ENCODE measurements at regions not wholly inside any gene's neighbourhood (a gene's known extent, or its start where the extent isn't known, plus 50 kb on each side); places are given as distances from the start of the nearest gene placed in this dataset.
"Not testable (repeated sequence)": the region's sequence is repeated elsewhere in the genome, so short reads cannot be mapped to it uniquely, and the experiment has no call there.

DNA sequence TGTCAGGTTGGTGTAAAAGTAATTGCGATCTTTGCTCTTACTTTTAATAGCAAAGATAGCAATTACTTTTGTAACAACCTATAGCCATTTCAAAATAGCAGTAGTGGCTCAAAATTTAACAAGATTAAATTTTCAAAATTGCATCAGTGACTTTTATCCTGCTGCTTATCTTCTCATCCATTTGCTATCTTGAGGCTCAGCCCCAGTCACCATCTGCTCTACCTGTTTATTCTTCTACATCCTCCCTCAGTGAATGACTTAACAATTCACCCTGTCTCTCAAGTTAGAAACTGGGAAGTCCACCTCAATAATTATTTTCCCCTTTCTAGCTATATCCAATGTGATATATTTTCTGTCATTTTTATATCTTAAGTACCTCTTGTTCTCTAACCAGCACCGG, 148.6 kb upstream of the ZNF804A start:
- no peak for DNase-seq (ENCODE audit: low spot score)

DNA sequence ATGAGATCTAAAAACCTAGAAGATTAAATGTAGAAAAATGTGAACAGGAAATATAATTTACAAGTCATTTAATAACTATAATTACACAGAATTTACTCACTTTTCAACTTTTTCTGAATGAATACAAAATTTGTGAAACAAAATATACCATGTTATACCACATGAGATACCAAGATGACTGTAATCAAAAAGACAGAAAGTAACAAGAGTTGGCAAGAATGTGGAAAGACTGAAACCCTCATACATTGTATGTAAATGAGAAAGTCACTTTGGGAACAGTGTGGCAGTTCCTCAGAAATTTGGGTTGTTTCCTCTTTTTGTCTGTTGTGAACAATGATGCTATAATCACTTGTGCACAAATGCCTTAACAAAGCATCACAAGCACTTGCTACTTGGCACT, 145.4 kb upstream of the ZNF804A start:
- no peak for DNase-seq (ENCODE audit: low spot score)

DNA sequence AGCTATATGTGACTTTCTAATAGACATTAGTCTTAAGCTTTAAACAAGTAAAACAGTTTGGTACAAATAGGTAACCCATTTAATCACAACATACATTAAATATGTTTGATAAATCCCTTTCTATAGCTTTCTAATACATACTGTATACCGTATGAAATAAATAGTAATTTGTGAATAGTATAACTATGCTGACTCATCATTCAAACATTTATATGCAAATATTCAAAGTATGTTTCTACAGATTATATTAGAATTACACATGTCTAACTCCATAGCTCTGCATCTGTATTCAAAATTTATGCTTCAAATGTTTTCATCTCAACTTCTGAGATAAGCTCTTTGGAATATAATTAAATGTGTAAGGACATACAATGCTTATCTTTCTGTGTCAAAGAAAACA, 142.7 kb upstream of the ZNF804A start:
- no peak for DNase-seq (ENCODE audit: low spot score)

DNA sequence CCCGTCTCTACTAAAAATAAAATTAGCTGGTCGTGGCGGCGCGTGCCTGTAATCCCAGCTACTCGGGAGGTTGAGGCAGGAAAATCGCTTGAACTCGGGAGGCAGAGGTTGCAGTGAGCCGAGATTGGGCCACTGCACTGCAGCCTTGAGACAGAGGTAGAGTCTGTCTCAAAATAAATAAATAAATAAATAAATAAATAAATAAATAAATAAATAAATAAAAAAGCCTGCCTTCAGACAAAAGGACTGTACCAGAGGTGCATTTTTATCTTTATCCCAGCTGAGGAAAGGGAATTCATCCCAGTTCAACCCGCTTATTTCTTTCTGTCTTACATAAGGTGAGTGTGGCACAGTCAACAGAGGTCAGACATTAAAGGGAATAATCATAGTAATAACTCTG, 141.6 kb upstream of the ZNF804A start:
- not testable (repeated sequence) for DNase-seq (ENCODE audit: low spot score)

DNA sequence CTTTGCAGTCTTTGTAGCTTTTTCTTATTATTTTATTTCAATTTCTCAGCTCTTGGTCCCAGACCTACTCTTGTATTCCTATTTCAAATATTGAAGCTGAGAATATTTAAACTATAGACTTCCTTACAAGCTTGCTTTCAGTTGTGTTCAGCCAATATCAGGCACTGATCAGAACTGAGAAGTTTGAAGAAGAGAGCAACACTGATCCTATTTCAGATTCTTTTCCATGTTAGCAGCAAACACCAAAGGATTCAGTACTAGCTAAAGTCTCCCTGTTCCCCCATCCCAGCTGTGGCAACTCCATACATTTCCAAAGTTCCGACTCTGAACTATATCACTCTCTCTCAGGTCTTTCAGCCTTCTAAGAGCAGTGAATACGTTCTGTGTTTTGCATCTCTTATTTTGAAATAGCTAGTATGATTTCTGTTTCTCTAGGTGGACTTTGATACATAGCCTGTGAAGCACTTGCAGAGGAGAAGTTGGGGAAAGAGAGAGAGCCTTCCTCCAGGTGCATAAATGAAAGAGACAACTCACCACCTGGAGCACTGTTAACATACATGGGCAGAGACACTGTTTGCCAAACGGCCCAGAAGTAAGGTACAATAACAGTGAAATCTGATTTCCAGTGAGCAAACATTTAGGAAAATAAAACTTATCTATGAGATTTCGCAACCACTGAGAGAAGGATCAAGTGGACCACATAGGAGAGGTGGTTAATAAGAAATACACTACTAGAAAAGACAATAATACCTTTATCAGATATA, 135.0 kb upstream of the ZNF804A start:
- DNase-seq (ENCODE audit: low spot score): no peak

DNA sequence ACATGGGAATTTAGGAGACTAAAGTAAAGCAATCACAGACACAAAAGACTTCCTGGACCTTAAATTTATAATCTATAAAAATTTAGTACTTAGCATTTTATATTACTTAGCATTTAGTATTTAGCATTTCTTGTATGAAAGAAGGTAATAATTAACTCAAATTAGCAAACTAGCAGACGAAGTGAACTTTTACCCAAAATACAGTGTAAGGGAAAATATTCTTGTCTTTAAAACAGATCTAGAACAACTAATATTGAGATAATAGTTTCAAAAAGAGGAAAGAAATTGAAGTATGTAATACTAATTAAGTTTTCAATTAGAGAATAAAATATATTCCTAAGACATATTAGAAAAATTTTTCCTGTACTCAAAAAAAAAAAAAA, 134.5 kb upstream of the ZNF804A start:
- DNase-seq (ENCODE audit: low spot score): no peak

DNA sequence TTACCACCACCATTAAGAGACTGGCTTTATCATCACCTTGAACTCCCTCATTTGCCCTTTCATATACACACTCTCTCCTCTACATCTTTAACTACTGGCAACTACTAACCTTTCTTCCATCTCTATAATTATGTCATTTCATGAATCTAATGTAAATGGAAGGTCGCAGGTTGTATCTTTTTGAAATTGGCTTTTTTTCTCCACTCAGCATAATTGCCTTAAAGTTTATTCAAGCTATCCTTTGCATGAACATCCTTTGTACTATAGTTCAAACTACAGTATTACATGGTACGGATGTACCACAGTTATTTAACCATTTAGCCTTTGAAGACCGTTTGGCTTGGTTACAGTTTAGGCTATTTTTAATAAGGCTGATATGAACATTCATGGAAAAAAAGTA, 129.5 kb upstream of the ZNF804A start:
- no peak for DNase-seq (ENCODE audit: low spot score)

DNA sequence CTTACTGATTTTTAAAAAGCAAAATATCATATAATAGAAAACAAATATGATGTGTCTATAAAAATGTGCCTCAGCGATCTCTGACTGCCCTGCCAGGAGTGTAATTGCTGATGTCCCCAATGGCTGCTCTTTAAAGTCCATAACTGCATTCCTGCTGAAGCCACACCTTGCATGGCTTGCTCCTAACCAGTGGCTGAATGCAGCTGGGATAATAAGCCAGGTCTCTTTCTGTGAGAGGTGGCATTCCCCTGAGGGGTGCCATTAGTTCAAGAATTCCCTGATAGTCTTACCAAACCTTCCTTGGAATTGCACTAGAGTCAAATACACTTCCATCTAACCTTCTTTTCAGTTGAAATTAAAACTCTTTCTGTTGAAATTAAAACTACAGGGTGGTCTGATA, 125.8 kb upstream of the ZNF804A start:
- DNase-seq (ENCODE audit: low spot score): no peak

DNA sequence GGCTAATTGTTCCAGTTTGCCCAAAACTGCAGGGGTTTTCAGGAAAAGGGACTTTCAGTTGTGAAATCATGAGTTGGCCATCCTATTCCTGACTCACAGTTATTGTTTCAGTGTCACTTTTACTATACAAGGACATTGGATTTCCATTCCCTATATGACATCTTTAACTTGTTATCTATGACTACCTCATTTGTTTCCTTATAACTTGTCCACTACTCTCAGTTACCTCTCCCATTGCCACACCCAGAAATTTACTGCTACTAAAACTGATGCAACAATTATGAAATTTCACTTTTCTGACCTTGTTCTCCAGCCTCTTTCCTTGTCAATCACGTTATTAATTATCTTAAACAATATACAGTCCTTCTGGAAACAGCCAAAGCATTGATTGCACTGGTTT, 116.5 kb upstream of the ZNF804A start:
- DNase-seq (ENCODE audit: low spot score): no peak

DNA sequence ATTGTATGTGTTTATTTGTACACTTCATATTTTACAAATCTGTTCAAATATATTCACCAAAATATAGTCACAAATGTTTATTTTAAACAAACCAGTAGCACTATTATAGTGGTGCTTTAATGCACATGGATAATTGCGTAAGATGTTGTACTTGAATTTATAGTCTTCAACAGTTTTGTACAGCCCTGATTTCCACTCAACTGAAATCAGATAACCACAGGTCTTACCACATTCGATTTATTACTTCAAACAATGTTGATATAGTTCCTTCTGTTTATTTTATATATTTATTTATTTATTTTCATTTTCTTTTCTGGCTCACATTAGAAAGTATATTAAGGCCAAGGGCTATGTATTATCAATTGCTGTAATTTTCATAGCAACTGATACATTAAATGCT, 99.4 kb upstream of the ZNF804A start:
- DNase-seq (ENCODE audit: low spot score): no peak

DNA sequence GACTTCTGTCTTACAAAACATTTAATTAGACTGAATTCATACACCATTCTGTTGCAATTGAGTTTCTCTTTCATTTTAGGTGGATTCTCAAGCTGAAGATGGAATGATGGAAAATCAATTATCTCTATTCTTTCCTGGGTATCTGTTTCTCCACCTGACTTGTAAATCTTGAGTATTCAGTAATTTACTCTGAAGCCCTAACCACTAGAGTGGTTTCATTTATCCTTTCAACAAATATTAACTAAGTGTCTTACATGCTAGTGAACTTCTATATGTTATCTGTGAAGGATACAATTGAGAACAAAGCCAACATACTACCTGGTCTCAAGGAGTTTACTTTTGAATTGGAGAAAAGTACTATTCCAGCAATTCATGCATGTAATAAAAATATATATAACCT, 94.1 kb upstream of the ZNF804A start:
- DNase-seq (ENCODE audit: low spot score): no peak

DNA sequence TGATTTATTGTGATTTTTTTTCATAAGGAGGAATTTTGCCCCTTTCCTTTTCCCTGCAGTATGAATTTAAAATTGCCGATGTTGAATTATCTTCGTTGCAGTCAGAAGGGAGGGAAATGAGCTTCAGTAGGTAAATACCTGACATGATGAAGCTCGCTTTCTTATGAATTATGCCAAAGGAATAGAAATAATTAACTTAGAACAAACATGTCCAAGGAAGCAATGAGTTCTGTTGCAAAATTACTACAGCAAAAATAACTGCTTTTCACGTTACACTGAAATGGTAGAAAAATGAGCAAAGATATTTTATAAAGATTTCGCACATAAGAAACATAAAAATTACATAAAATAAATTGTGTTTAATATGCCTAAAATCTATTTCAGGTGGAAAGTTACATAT, 91.1 kb upstream of the ZNF804A start:
- no peak for DNase-seq (ENCODE audit: low spot score)

DNA sequence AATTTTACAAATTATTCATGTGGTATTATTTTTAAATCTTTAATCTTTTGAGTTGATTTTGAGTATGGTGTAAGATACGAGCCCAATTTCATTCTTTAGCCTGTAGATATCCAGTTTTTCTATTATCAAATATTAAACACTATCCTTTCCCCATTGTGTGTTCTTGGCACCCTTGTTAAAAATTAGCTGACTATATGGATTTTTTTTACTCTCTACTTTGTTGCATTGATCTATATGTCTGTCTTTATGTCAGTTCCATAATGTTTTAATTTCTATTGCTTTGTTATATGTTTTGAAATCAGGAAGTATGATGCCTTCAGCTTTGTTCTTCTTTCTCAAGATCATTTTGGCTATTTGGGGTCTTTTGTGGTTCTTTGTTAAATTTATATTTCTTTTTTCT, 80.9 kb upstream of the ZNF804A start:
- DNase-seq (ENCODE audit: low spot score): no peak

DNA sequence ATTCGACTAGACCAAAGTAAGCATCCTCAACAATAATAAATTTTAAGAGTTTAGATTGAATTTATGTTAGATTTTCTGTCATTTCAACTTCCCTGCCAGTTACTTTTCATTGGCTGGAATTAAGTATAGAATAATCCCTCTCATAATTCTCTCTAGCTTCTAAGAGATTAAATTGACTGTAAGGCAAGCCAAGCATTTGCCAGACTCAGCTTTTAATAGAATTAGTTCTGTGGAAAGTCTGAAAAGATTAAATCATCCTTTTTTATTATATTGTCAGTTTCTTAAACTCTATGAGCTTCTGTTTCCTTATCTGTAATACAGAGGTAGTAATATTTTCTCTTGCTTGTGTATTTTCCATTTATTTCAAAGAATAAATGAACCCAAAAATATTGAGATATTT, 77.9 kb upstream of the ZNF804A start:
- no peak for DNase-seq (ENCODE audit: low spot score)

DNA sequence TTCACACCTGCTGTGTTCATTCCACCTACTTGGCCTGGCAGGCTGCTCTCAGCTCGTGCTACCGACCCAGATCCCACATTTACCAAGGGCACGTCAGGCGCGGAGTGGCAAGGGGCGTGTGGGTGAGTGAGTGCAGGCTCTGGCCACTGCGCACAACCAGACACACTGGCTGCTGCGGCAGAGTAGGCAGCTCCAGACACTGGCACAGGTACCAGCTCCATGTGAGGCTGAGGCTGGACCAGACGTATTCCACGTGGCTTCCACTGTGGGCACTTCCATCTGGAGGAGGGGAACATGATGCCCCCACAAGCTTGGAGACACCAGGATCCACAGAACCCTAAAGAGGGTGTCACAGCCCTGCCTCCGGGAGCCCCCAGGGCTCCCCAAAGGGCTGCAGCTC, 74.6 kb upstream of the ZNF804A start:
- no peak for DNase-seq (ENCODE audit: low spot score)

DNA sequence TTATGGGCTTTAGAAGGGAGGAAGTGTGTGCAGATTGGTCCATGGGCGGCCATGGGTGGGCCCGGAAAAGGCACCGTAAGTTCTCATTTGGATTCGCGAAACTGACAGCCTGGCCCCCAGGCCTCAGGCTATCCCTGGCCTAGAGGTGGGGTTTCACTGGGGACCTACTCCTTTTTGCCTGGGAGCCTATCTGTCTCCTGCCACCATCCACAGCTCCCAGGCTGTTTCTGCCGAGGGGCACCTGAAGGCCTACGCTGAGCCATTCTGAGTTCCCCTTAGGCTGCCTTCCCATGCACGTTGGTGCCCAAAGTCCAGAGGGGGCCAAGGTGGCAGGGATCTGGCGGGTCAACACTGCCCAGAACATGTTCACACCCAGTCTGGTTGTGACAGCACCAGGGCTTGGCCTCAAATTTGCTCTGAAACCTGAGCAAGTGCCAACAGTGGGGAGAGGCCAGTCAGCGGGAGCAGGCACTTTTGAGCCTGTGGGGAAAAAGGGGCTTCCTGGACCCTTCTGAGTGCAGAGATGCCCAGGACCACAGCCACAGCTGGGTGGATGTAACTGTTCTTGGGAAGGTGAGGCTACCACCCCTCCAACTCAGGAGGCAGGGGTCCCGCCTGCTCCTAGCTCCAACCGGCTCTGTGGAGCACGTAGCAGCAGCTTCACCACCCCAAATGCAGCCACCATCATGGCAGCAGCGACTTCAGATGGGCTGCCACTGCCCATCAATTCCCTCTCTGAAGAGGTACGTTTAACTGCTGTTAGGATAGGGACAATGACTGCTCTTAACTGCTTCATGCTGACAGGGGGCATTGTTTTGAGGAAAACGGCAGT, 73.6 kb upstream of the ZNF804A start:
- DNase-seq (ENCODE audit: low spot score): no peak

DNA sequence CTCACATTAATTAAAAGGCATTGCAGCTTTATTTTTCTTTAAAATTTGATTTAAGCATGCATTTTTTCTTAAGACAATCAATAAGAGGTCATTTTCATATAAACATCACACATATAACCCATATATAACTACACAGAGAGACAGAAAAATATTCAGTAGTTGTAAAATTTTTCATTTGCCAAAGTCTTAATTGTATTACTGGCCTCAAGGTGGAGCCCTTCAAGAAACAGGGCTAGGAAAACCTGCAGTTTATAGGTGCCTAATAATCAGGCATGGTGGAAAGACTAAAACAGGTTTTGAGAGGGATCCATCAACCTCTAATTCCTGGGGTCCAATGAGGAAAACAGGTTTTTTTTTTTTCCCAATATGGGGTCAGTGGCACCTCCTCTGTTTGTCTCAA, 71.3 kb upstream of the ZNF804A start:
- no peak for DNase-seq (ENCODE audit: low spot score)

DNA sequence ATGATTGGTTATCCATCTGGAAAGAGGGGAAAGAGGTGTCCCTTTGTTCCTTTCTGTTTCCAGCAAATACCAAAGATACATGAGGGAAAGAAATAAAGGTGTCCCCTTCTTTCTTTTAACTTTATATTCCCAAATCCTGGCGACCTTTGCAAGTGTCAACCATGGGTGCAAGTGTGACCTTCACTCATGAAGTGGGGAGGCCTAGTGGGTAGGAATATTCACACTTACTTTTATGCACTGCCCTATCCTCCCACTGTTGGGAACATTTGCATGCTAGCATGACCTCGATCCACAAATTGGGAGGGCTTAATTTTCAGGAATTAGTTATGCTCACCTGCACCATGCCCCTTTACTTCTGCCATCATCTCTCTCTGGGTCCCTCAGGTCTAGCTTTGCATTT, 70.2 kb upstream of the ZNF804A start:
- DNase-seq (ENCODE audit: low spot score): no peak

DNA sequence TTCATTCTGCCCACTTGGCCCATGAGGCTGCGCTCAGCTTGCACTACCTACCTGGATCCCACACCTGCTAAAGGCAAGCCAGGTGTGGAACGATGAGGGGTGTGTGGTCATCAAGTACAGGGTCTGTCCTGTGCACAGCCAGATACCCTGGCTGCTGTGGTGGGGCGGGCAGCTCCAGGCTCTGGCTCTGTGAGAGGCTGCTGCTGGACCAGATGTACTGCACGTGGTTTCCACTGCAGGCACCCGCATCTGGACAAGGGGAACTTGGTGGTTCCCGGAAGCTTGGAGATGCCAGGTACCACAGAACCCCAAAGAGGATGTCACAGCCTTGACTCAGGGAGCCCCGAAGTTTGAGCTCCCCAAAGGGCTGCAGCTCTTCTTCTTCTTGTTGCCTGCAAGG, 68.1 kb upstream of the ZNF804A start:
- no peak for DNase-seq (ENCODE audit: low spot score)

DNA sequence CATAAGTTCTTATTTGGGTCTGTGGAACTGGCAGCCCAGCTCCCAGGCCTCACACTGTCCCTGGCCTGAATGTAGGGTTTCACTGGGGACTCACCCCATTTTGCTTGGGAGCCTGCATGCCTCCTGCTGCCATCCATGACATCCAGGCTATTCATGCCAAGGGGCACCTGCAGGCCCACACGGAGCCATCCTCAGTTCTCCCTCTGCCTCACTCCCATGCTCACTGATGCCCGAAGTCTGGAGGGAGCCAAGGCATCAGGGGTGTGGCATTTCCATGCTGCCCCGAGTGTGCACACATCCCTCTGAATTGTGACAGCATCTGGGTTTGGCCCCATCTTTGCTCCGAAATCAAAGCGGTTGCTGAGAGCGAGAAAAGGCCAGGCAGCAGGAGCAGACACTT, 67.4 kb upstream of the ZNF804A start:
- DNase-seq (ENCODE audit: low spot score): no peak

DNA sequence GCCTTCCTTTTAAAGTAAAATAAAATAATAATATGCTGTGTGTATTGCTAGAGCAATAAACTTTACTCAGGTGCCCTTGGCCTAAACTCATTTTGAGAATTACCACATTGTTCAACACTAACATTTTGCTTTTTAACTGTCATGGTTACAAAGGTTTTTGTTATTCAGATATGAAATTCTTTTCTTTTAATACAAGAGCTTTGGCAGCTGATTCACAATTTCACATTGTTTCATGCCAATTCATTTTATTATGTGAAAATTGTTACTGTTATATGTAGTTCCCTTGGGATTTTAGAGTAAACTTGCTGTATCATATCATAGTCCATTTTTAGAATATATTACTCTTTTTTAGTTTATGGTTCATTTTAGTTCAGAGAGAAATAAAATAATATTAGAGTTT, 65.8 kb upstream of the ZNF804A start:
- DNase-seq (ENCODE audit: low spot score): no peak

DNA sequence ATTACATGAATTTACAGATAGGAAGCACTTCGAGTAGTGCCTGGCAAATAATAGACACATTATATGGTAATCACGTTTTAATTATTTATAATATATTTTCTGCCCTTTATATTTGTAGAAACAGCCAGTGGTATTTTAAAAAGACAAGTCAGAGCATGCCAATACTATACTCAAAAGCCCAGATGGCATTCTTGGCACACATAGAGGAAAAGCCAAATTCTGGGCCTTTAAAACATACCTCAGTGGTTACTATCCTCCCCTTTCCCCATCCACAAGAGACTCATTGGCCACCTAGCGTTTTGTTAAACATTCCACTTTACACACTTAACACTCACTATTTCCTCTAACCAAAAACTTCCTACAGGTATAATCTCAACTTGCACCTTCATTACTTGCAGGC, 63.3 kb upstream of the ZNF804A start:
- no peak for DNase-seq (ENCODE audit: low spot score)

DNA sequence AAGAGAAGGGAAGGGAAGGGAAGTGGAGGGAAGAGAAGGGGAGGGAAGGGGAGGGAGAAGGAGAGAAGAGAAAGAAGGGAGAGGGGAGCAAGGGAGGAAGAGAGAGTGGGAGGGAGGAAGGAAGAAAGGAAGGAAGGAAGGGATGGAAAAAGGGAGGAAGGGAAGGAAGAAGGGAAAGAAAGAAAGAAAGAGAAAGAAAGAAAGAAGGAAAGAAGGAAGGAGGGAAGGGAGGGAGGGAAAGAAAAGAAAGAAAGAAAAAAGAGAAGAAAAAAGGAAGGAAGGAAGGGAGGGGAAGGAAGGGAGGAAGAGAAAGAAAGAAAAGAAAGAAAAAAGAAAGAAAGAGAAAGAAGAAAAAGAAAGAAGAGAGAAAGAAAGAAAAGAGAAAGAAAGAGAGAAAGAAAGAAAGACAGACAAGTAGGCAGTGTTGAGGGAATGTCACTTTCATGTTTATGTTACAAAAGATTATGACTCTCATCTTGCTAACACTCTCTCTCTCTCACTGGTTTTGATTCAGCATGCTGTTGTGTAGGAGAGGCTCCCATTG, 58.0 kb upstream of the ZNF804A start:
- no peak for DNase-seq (ENCODE audit: low spot score)

DNA sequence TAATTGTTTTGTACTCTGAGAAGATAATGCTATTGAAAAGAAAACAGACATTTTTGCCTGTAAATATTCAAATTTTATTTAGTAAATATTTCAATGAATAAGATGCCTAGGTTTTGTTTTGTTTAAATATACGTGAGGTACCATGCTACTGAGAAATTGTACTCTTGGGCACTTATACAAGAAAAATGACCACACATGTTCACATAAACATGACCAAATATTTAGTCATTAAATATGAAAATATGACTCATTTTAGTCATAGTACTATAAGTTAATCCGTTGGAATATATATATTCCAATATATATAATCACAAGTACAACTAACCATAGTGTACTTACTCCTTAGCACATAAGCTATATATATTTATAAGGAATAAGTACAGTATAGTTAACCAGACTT, 56.7 kb upstream of the ZNF804A start:
- DNase-seq (ENCODE audit: low spot score): no peak
